CD4-positive, alpha-beta T cell treated with Interleukin-2 at 100 ng/mL for 4 hours (primary cell): ENCODE measurements at regions not wholly inside any gene's neighbourhood (a gene's known extent, or its start where the extent isn't known, plus 50 kb on each side); places are given as distances from the start of the nearest gene placed in this dataset.

Experiments
- DNase-seq: peaks from one replicate; pipeline ENCODE4 v3.0.0-alpha.2; 2020; ENCODE audit warnings: low spot score

GRCh38 chr5:125138266-125138665, 391.8 kb upstream of the ZNF608 start:
- no peak for DNase-seq

GRCh38 chr5:125139590-125139989, 393.2 kb upstream of the ZNF608 start:
- no peak for DNase-seq

GRCh38 chr5:125140220-125140619, 393.8 kb upstream of the ZNF608 start:
- no peak for DNase-seq

- DNase-seq, result no peak
These were observed 394.4 kb upstream of the ZNF608 start for GRCh38 chr5:125140855-125141254.

- no peak for DNase-seq
These were observed 396.0 kb upstream of the ZNF608 start for GRCh38 chr5:125142458-125142857.

GRCh38 chr5:125143011-125143410, 396.6 kb upstream of the ZNF608 start:
- no peak for DNase-seq

- no peak for DNase-seq
These were observed 401.6 kb upstream of the ZNF608 start for GRCh38 chr5:125148076-125148475.

- DNase-seq, result no peak
These were observed 402.3 kb upstream of the ZNF608 start for GRCh38 chr5:125148706-125149105.

GRCh38 chr5:125149110-125149509, 402.7 kb upstream of the ZNF608 start:
- no peak for DNase-seq

GRCh38 chr5:125149527-125149926, 403.1 kb upstream of the ZNF608 start:
- DNase-seq, result no peak

- no peak for DNase-seq
These were observed 403.7 kb upstream of the ZNF608 start for GRCh38 chr5:125150041-125150669.

- no peak for DNase-seq
These were observed 404.9 kb upstream of the ZNF608 start for GRCh38 chr5:125151150-125151900.

- no peak for DNase-seq
These were observed 405.6 kb upstream of the ZNF608 start for GRCh38 chr5:125152044-125152443.

- DNase-seq, result no peak
These were observed 406.2 kb upstream of the ZNF608 start for GRCh38 chr5:125152461-125153189.

- DNase-seq, result no peak
These were observed 406.8 kb upstream of the ZNF608 start for GRCh38 chr5:125153231-125153630.

- no peak for DNase-seq
These were observed 408.1 kb upstream of the ZNF608 start for GRCh38 chr5:125154301-125155110.

GRCh38 chr5:125160787-125161502, 414.5 kb upstream of the ZNF608 start:
- DNase-seq, result no peak

GRCh38 chr5:125162714-125163113, 416.3 kb upstream of the ZNF608 start:
- DNase-seq, result no peak

- no peak for DNase-seq
These were observed 423.0 kb upstream of the ZNF608 start for GRCh38 chr5:125169396-125169795.

- DNase-seq, result no peak
These were observed 425.2 kb upstream of the ZNF608 start for GRCh38 chr5:125171641-125172040.

GRCh38 chr5:125175348-125176004, 429.0 kb upstream of the ZNF608 start:
- no peak for DNase-seq
